K562 (cell line): ENCODE measurements at regions not wholly inside any gene's neighbourhood (a gene's known extent, or its start where the extent isn't known, plus 50 kb on each side); places are given as distances from the start of the nearest gene placed in this dataset.

Experiments
- ATAC-seq: fragments of 200-7000 bp; cut with Tn5 transposase; 3 replicates; pipeline ENCODE4 v1.9.1; 2020; ENCODE audit warnings: moderate library complexity
- BruUV-seq: library from RNA; stranded (reverse); fragments of 400-500 nt; replicated peaks from 2 replicates; lab custom pipeline; 2021; lab: Mats Ljungman, UMichigan
- CTCF ChIA-PET: fragments of 300-600 bp; formaldehyde crosslinking; extraction: SDS; loops from one replicate; lab custom pipeline; 2021; ENCODE audit warnings: low intra/inter-chr PET ratio; lab: Yijun Ruan, JAX
- POLR2A ChIA-PET: fragments of 300-600, 350-650 bp; sonication (Branson Sonifier 250); formaldehyde crosslinking; extraction: SDS; loops from one replicate; lab custom pipeline; 2021; ENCODE audit warnings: antibody characterized with exemption, inconsistent platforms; lab: Yijun Ruan, JAX
- DNase-seq, 4 experiments: peaks; one replicate each; pipeline versions ENCODE4 v3.0.0 to v3.0.0-alpha.2; 2011 to 2018; ENCODE audit warnings: low spot score in 3 of 4, mixed read lengths in 3 of 4; ENCODE audit errors: extremely low read depth in 1 of 4
- FAIRE-seq: peaks from 2 replicates; lab custom pipeline; 2011; peaks lifted over from hg19 to GRCh38; lab: Jason Lieb, UNC
- H2AFZ ChIP-seq: 2 replicates; pipeline ENCODE4 v1.6.0; 2011; ENCODE audit warnings: low read depth, low read length, control low read depth, inconsistent platforms
- H3K27ac ChIP-seq: fragments of 200-600 bp; 3 replicates; pipeline ENCODE4 v1.8.0; 2011; ENCODE audit warnings: low read depth, mild to moderate bottlenecking, control low read depth, inconsistent platforms, low read length, moderate library complexity, mixed read lengths; ENCODE audit errors: extremely low read depth
- H3K27me3 ChIP-seq, 2 experiments: fragments of 300-600 bp in 1 of 2; 2 replicates in 1 of 2; 3 replicates in 1 of 2; pipeline versions ENCODE4 v1.6.0 to v1.8.0; 2011; ENCODE audit warnings: inconsistent platforms in 2 of 2, low read length in 2 of 2, mild to moderate bottlenecking in 1 of 2, mixed read lengths in 1 of 2, moderate library complexity in 1 of 2; ENCODE audit not compliant: control insufficient read depth in 2 of 2, insufficient read depth in 2 of 2
- H3K36me3 ChIP-seq: fragments of 300-600 bp; 3 replicates; pipeline ENCODE4 v1.8.0; 2011; ENCODE audit warnings: mild to moderate bottlenecking, low read length, inconsistent platforms; ENCODE audit not compliant: control insufficient read depth, insufficient read depth
- H3K4me1 ChIP-seq, 2 experiments: fragments of 200-600 bp in 1 of 2; replicated peaks in 1 of 2; 2 replicates in 1 of 2; 3 replicates in 1 of 2; pipeline versions ENCODE4 v1.5.1 to v1.8.0; 2011; ENCODE audit warnings: inconsistent platforms in 2 of 2, low read length in 2 of 2, mild to moderate bottlenecking in 1 of 2, mixed read lengths in 1 of 2, moderate library complexity in 1 of 2; ENCODE audit not compliant: control insufficient read depth in 2 of 2, insufficient read depth in 2 of 2
- H3K4me2 ChIP-seq: 2 replicates; pipeline ENCODE4 v1.6.1; 2011; ENCODE audit warnings: low read length, control low read depth, inconsistent platforms, mixed read lengths; ENCODE audit not compliant: insufficient read depth
- H3K4me3 ChIP-seq: fragments of 200-600 bp; sonication (generic), shearing (Covaris generic); 2 replicates; pipeline ENCODE4 v1.5.1; 2016; ENCODE audit warnings: control low read depth, inconsistent platforms
- H3K79me2 ChIP-seq: fragments of 200-600 bp; 3 replicates; pipeline ENCODE4 v1.8.0; 2011; ENCODE audit warnings: low read length, inconsistent platforms; ENCODE audit not compliant: control insufficient read depth, insufficient read depth
- H3K9ac ChIP-seq, 2 experiments: 2 replicates each; pipeline versions ENCODE4 v1.6.0 to v1.6.1; 2011; ENCODE audit warnings: low read depth in 2 of 2, low read length in 2 of 2, control low read depth in 1 of 2, inconsistent platforms in 1 of 2, mild to moderate bottlenecking in 1 of 2, mixed read lengths in 1 of 2; ENCODE audit not compliant: insufficient read depth in 1 of 2
- H3K9me1 ChIP-seq: one replicate; pipeline ENCODE4 v1.6.0; 2011; ENCODE audit warnings: inconsistent platforms, mild to moderate bottlenecking, low read length, moderate library complexity; ENCODE audit not compliant: control insufficient read depth, insufficient read depth
- H3K9me3 ChIP-seq: replicated peaks from 2 replicates; pipeline ENCODE4 v1.5.1; 2011; ENCODE audit warnings: low read depth, low read length, inconsistent platforms; ENCODE audit not compliant: control insufficient read depth, insufficient read depth
- H4K20me1 ChIP-seq: replicated peaks from 2 replicates; pipeline ENCODE4 v1.6.1; 2011; ENCODE audit warnings: low read length, inconsistent platforms, mixed read lengths; ENCODE audit not compliant: control insufficient read depth, insufficient read depth
- BCOR ChIP-seq: fragments of 450-650 bp; IDR thresholded peaks from 2 replicates; pipeline ENCODE4 v1.6.1; 2016
- CBFA2T2 ChIP-seq: fragments of 450-650 bp; conservative IDR thresholded peaks from 2 replicates; pipeline ENCODE4 v1.6.1; 2017; ENCODE audit warnings: mild to moderate bottlenecking
- CHD4 ChIP-seq: fragments of 200-600 bp; sonication (generic); IDR thresholded peaks from 3 replicates; pipeline ENCODE4 v1.6.1; 2012; ENCODE audit warnings: low read depth, mild to moderate bottlenecking, mixed read lengths, low read length, inconsistent platforms; ENCODE audit not compliant: insufficient read depth, insufficient replicate concordance, poor library complexity, severe bottlenecking
- ESRRA ChIP-seq: fragments of 450-650 bp; IDR thresholded peaks from 2 replicates; pipeline ENCODE4 v1.6.1; 2014; ENCODE audit warnings: low read depth, mild to moderate bottlenecking, moderate library complexity, borderline replicate concordance
- GMEB1 ChIP-seq: fragments of 250-450 bp; sonication (Bioruptor Pico); IDR thresholded peaks from 2 replicates; pipeline ENCODE4 v1.4.0; 2020; ENCODE audit warnings: mild to moderate bottlenecking
- HMGN3 ChIP-seq: IDR thresholded peaks from 2 replicates; pipeline ENCODE4 v1.6.1; 2011; ENCODE audit warnings: borderline replicate concordance, low read depth, mild to moderate bottlenecking, mixed read lengths, low read length; ENCODE audit not compliant: insufficient read length; ENCODE audit errors: extremely low read depth
- LARP7 ChIP-seq: fragments of 450-650 bp; IDR thresholded peaks from 2 replicates; pipeline ENCODE4 v1.6.1; 2016
- MBD1 ChIP-seq: fragments of 250-450 bp; sonication (Bioruptor Pico); IDR thresholded peaks from 2 replicates; pipeline ENCODE4 v1.8.0; 2022; ENCODE audit warnings: inconsistent platforms
- MNT ChIP-seq, 2 experiments: fragments of 450-650 bp; conservative IDR thresholded peaks; 2 replicates each; pipeline ENCODE4 v1.6.1; 2017; ENCODE audit warnings: mild to moderate bottlenecking in 2 of 2, moderate library complexity in 2 of 2
- OTX1 ChIP-seq: fragments of 450-650 bp; formaldehyde crosslinking; IDR thresholded peaks from 2 replicates; pipeline ENCODE4 v1.4.0; 2022; ENCODE audit warnings: mild to moderate bottlenecking
- SMARCC2 ChIP-seq: fragments of 450-650 bp; IDR thresholded peaks from 2 replicates; pipeline ENCODE4 v1.6.1; 2017; ENCODE audit warnings: antibody characterized with exemption, moderate library complexity, mild to moderate bottlenecking, low read depth
- SNRNP70 ChIP-seq: fragments of 200-400 bp; formaldehyde crosslinking; optimal IDR thresholded peaks from 2 replicates; pipeline ENCODE3; 2017; ENCODE audit warnings: low read depth, low read length
- TCF3 ChIP-seq: sonication (generic); formaldehyde crosslinking; IDR thresholded peaks from 2 replicates; pipeline ENCODE4 v1.4.0; 2020; ENCODE audit warnings: mild to moderate bottlenecking, missing genetic modification reagents
- VEZF1 ChIP-seq: fragments of 200-800 bp; sonication (Bioruptor generic); IDR thresholded peaks from 2 replicates; pipeline ENCODE4 v1.6.1; 2017; ENCODE audit warnings: missing genetic modification characterization, missing compliant biosample characterization
- WHSC1 ChIP-seq: IDR thresholded peaks from one replicate; pipeline ENCODE4 v1.6.1; 2012; ENCODE audit warnings: low read length, control low read depth, inconsistent platforms
- ZFPM2 ChIP-seq: fragments of 250-450 bp; sonication (Bioruptor Pico); IDR thresholded peaks from 2 replicates; pipeline ENCODE4 v1.5.1; 2022; ENCODE audit warnings: mild to moderate bottlenecking
- ZNF41 ChIP-seq: fragments of 250-450 bp; sonication (Bioruptor Pico); conservative IDR thresholded peaks from 2 replicates; pipeline ENCODE4 v1.4.0; 2020; ENCODE audit warnings: mild to moderate bottlenecking
- WGBS: fragments of 100-300 bp; shearing (Covaris generic); methylation state at CpG from one replicate; pipeline ENCODE4 v1.1.6; 2016; ENCODE audit warnings: low coverage, mixed read lengths; ENCODE audit not compliant: insufficient coverage; ENCODE audit errors: missing lambda C conversion rate; 5-methylcytosine and 5-hydroxymethylcytosine counted together
- in situ Hi-C: fragments of 300-500 bp; cut with MboI; formaldehyde crosslinking; loops from 4 replicates; pipeline ENCODE4 v1.15.0; 2018; ENCODE audit warnings: inconsistent platforms, mixed read lengths
- intact Hi-C: fragments of 100-400 bp; cut with micrococcal nuclease; formaldehyde crosslinking; loops from 2 replicates; pipeline ENCODE4 v1.14.2; 2022

DNA sequence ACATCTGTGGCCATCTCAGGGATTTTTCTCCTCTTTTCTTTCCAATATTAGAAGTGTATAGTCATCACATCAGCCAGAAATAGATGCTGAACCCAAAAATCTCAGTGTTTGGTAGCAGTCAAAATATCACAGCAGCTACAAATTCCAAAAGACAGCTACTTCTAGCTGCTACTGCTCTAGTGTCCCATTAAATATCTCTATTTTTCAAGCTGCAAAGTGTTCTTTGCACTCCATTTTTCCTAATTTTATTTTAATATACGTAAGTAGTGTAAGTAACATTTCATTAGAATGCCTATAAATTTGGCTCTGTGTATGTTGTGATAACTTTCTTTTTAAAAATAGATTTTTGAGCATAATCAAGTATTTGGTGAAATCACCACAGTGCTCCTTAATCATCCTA is 967.3 kb downstream of the BCL11A start (continued):
- TF ChIP-seq WHSC1 (no peak), SMARCC2 (no peak), SNRNP70 (no peak), CBFA2T2 (no peak)
- TF ChIP-seq, all 486 proteins: peak for 0

DNA sequence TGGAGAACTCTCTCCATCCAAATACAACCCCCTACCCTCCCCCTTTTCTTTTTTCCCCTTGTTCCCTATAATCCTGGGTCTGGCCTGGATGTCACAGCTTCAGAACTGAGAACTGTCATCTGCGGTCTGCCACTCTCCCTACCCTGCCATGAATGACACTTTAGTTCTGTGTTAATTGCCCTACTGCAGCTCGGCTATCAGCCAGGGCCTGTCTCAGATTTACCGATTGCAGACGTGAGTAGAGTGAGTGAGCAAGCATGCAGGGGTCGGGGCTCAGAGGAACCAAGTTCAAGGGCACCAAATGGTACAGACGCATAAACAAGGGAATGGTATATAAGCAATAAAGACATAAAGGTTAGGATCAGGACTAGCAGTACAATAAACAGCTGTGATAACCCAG is 967.8 kb downstream of the BCL11A start:
- DNase-seq (no peak), FAIRE-seq (no peak), ATAC-seq (no peak)
- Histone ChIP-seq H4K20me1 (no peaks in the 10 kb centered on the region), H3K9me3 (no peaks in the 10 kb centered on the region), H3K79me2 (no peaks in the 10 kb centered on the region), H3K36me3 (no peaks in the 10 kb centered on the region), H2AFZ (no peak overlapping the region), H3K27me3 (no peaks in the 10 kb centered on the region), H3K9me1 (no peaks in the 10 kb centered on the region), H3K4me2 (no peak overlapping the region), H3K27ac (no peak overlapping the region), H3K9ac (no peak overlapping the region), H3K4me1 (no peaks in the 10 kb centered on the region), H3K4me3 (no peak overlapping the region)
- POLR2A ChIA-PET: no interaction called here
- in situ Hi-C loops (no loop called here), intact Hi-C loops (no loop called here)
- BruUV-seq: no TSS peak
- WGBS: 1% methylated on average over 6 of the region's 6 CpGs
- CTCF ChIA-PET: no interaction called here
- TF ChIP-seq ZFPM2 (CRISPR knock-in tag) (no peak), CHD4 (no peak), MBD1 (CRISPR knock-in tag) (no peak), ESRRA (no peak), ZNF41 (CRISPR knock-in tag) (no peak), OTX1 (CRISPR knock-in tag) (no peak), BCOR (no peak), GMEB1 (CRISPR knock-in tag) (no peak), LARP7 (no peak), TCF3 (no peak), VEZF1 (CRISPR knock-in tag) (no peak), MNT (conservative IDR thresholded peaks at IDR 0.05) (no peak), HMGN3 (no peak)
